GM23338 (cell line): ENCODE measurements at regions not wholly inside any gene's neighbourhood (a gene's known extent, or its start where the extent isn't known, plus 50 kb on each side); places are given as distances from the start of the nearest gene placed in this dataset.

Experiments used
- CREB1 ChIP-seq: fragments of 250-450 bp; sonication (Bioruptor Pico); IDR thresholded peaks from 2 replicates; pipeline ENCODE4 v1.5.0; 2020; ENCODE audit warnings: low read depth, mild to moderate bottlenecking, moderate library complexity
- CTCF ChIP-seq, 2 experiments: fragments of 200-600 bp in 1 of 2; sonication (generic) in 1 of 2; conservative IDR thresholded peaks; 2 replicates each; pipeline versions ENCODE4 v1.5.1 to v1.6.1; 2016 to 2017; ENCODE audit warnings: antibody characterized with exemption in 2 of 2, low read depth in 2 of 2, mild to moderate bottlenecking in 2 of 2, moderate library complexity in 1 of 2
- EZH2phosphoT487 ChIP-seq: fragments of 200-600 bp; sonication (generic); IDR thresholded peaks from one replicate; pipeline ENCODE4 v1.8.1; 2018; ENCODE audit warnings: antibody characterized with exemption; ENCODE audit not compliant: unreplicated experiment
- POLR2AphosphoS5 ChIP-seq: IDR thresholded peaks from 2 replicates; pipeline ENCODE4 v1.6.1; 2016; ENCODE audit warnings: antibody characterized with exemption, low read depth
- REST ChIP-seq: IDR thresholded peaks from one replicate; pipeline ENCODE4 v1.6.1; 2018; ENCODE audit warnings: antibody characterized with exemption; ENCODE audit not compliant: unreplicated experiment
- ZNF462 ChIP-seq: fragments of 250-450 bp; sonication (Bioruptor Pico); IDR thresholded peaks from 2 replicates; pipeline ENCODE4 v1.5.0; 2020; ENCODE audit warnings: mild to moderate bottlenecking, moderate library complexity

- TF ChIP-seq ZNF462 = no peak
- no peak for TF ChIP-seq REST
- TF ChIP-seq EZH2phosphoT487 = no peak
- TF ChIP-seq CTCF (conservative IDR thresholded peaks at IDR 0.05; ENCODE audit: low read depth in 2 of 2) = no peak
- TF ChIP-seq POLR2AphosphoS5 = no peak
- no peak for TF ChIP-seq CREB1 (CRISPR knock-in tag)
These were observed 304.4 kb downstream of the DUSP6 start (continued) for GRCh38 chr12:89047856-89048418.
